ENCODE measurements at regions not wholly inside any gene's neighbourhood (a gene's known extent, or its start where the extent isn't known, plus 50 kb on each side); places are given as distances from the start of the nearest gene placed in this dataset.
"Not testable (repeated sequence)": the region's sequence is repeated elsewhere in the genome, so short reads cannot be mapped to it uniquely, and the experiment has no call there.

DNA sequence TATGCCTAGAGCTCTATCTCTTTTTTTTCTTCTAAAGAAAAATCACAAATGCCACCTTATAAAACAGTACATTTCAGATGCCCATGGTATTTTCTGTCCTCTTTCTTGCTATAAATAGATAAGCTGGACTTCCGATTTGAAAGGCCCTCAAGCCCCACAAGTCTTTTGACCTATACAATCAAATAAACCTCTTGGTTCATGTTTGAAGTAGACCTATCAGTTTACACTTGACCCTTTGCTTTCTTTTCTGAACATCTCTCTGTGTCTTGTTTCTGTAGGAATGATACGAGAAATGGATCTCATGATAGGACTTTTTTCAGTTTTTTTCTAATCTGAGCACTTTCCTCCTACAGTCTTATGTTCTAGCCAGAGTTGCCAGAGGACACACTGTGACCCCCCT lies 327.2 kb downstream of the SOX9 start:
- DNase-seq (ENCODE audit: low read depth in 2 of 2): no peak

DNA sequence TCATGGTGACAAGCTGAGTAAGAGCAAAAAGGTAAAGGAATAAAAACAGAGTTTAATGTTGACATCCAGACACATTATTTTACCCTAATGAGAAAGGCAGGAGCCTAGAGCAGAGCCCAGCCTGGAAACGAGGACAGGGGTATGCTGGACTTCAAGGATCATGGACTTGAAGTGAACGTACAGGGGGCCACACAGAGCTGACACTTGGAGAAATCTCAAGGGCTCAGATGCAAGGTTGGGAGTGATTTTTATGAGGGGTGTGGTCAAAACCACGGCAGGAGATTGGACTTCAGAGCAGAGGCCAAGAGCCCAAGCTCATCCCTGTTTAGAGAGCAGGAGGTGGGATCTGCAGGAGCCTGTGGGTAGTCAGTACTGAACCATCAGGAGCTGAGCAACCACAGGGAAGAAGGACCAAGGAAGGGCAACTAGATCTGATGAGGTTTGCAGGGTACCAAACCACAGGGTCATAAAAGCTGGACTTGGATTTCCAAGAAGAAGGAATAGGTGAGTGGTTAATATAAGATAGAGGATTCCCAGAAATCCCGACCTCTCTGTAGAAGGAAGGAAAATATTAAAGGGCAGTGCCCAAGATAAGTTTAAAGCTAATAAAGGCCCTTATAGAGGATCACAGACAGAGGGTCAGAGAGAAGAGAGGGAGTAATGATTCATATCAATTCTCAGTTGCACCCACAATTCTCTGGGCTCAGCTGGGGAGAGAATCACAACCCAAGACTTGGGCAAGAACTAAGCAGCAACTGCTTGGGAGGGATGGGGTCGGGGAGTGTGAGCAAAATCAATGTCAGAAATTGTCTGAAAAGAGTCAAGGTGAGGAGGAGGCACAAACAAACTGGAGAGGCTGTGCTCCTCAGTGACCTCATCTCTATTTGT lies 331.7 kb downstream of the SOX9 start:
- no peak for DNase-seq (ENCODE audit: low read depth in 2 of 2)

DNA sequence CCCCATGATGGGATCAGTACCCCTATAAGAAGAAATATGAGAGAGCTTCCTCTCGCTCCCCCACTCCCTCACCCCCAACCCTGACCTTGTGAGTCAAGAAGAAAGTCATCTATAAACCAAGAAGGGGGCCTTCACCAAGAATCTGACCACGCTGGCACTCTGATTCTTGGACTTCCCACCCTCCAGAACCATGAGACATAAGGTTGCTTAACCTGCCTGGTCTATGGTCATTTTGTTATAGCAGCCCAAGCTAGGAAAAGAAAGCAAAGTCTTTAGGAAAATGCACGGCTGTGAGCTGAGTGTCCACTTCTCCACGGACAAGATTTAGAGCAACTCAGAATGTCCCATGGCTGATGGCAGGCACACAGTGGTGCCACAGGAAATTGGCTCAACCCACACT lies 333.5 kb downstream of the SOX9 start:
- no peak for DNase-seq (ENCODE audit: low read depth in 2 of 2)

DNA sequence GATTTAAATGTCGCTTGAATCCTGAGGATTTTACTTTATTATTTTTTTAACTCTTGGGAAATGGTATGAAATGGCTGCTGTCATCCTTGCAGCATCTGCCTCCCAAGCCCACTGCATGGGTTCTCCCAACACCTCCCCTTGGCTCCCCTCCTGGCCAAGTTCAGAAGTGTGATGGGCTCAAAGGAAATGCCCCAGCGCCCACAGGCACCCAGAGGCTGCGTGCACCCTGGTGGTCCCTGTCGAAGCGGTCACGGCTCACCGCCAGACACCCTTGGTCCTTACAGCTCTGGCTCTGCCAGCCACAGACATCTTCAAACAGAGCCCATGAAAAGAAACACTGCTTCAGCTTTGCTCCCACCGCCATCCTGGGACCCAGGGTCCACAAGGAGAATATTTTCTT lies 334.7 kb downstream of the SOX9 start:
- no peak for DNase-seq (ENCODE audit: low read depth in 2 of 2)

DNA sequence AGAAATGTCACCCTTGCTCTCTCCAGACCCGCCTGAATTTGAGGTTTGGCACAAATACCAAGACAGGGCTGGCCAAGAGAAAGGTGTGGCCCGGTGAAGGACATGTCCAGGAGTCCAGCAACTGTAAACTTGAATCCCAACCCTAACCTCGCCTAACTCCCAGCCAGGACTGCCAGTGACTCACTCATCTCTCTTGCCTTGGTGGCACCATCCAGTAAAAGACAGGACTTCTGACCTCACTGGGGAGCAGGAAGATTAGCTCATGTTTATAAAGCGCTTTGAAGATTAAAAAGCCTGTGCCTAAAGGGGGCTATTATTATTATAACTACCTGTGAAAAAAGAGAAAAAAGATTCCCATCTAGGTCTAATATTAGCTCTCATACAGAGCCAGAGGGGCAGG lies 335.3 kb downstream of the SOX9 start:
- DNase-seq (ENCODE audit: low read depth in 2 of 2): no peak

DNA sequence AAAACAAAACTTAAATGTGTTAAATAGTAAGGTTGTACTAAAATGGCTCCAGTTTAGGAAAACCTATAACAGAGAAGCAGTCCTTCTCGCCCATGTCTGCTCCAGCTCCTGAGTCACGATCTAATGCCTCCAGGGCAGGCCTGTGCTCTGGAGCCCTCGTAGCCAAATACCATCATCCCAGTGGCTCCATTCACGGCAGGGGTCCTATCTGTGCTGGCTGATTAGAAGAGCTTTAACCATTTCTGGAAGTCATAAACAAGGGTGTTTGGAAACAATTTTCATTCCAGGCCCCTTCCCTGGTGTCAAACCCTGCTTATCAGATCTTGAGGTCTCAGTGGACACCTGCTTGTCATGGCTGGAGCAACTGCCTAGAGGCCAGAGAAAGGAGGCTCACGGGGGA lies 336.9 kb downstream of the SOX9 start:
- no peak for DNase-seq (ENCODE audit: low read depth in 2 of 2)

DNA sequence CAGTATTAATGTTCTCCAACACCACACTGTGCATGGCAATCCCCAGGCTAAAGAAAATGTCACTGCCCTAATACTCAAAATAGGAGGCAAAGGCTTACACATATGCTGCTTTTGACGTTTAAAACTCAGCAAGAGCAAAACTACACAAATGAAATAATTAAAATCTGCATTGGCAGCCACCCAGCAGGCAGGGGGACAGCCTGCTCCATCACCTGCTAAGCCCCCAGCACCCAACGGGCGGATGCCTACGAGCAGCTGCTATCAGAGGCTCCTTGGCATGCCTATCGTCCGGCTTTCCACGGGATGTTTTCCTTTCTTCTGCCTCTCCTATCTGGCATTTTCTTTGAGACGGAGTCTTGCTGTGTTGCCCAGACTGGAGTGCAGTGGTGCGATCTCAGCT lies 337.5 kb downstream of the SOX9 start:
- DNase-seq (ENCODE audit: low read depth in 2 of 2): no peak

DNA sequence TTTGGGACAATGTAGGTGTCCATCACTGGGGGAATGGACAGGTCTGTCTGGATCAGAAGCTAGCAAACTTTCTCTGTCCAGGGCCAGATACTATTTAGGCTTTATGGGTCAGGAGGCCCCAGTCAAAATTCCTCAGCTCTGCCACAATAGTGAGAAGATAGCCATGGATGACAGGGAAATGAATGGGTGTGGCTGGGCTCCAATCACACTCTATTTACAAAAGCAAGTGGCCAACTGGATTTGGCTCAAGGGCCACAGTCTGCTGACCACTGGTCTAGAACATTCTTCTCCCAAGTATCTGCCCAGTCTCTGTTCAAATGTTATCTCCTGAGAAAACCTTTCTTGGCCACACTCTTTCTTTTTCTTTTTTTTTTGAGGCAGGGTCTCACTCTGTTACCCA lies 339.9 kb downstream of the SOX9 start:
- no peak for DNase-seq (ENCODE audit: low read depth in 2 of 2)

DNA sequence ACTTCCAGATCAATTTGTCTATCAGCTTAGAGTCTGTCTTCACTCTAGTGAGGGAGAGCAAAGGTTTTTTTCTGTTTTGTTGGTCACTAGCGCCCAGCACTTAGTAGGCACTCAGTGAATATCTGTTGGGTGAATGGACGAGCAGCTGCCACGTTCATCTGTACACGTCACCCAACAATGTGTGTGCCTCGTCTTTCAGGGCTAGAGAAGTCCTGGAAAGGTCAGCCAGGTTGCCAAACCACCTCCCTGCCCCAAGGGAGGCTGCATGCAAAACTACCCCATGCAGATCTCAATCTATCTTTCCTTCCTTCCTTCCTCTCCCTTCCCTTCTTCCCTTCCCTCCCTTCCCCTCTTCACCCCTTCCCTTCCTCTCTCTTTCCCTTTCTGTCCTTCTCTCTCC lies 340.9 kb downstream of the SOX9 start:
- DNase-seq (ENCODE audit: low read depth in 2 of 2): no peak

DNA sequence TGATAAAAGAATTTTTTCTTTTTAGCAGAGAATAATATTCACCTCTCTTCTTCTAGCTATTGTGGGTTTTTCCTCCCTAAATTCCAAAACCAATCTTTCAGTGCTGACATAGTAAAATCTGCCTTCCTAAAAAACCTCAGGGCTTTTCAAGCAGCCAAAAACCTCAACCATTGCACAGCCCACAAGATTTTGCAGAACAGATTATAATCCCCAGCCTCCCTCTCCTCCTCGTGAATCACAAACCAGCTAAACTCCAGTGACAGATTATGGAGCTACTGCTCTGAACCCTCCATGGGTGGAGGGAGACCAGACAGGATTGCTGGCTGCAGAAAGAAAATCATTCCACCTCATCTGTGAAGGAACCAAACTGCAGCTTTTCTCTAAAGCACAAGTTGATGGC lies 341.6 kb downstream of the SOX9 start:
- DNase-seq (ENCODE audit: low read depth in 2 of 2): no peak

DNA sequence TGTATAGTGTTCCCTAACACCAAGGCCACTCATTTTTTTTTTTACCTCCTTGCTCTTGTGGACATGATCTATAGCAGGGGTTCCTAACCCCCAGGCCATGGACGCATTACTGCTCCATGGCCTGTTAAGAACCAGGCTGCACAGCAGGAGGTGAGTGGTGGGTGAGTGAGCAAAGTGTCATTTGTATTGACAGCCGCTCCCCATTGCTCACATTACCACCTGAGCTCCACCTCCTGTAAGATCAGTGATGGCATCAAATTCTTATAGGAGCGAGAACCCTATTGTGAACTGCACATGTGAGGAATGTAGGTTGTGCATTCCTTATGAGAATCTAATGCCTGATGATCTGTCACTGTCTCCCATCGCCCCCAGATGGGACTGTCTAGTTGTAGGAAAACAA lies 342.0 kb downstream of the SOX9 start:
- no peak for DNase-seq (ENCODE audit: low read depth in 2 of 2)

DNA sequence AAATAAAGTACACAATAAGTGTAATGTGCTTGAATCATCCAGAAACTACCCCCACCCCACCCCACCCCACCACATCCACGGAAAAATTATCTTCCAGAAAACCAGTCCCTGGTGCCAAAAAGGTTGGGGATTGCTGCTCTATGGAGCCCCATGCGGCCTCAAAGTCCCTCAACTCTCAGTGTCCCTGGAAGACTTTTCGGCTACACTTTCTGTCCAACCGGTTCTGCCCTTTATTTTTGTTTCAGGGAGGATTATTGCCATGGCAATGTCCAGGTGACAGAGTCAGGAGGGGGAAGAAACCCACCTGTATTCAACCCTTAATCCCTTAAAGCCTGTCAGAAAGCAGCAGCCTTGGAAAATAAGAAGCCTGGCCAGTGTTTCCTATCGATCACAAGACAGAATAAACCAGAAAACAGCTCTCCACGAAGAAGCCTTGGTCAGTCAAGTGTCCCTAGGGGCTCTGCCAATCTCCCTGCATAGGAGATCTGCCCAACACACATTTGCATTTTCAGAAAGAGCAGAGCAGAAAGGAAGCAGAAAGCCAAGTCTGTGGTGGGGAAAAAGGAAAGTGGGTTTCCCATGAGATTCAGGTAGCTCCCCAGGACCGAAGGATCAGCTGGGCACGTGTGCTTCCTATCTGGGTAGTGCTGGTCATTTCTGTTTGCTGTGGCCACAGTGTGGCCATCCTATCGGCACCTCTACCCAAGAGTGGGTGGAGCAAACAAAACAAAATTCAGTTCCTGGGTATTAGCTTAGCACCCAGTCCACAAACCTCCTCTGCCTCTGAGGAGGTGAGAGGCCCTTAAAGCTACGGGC lies 342.7 kb downstream of the SOX9 start:
- DNase-seq (ENCODE audit: low read depth in 2 of 2): no peak

DNA sequence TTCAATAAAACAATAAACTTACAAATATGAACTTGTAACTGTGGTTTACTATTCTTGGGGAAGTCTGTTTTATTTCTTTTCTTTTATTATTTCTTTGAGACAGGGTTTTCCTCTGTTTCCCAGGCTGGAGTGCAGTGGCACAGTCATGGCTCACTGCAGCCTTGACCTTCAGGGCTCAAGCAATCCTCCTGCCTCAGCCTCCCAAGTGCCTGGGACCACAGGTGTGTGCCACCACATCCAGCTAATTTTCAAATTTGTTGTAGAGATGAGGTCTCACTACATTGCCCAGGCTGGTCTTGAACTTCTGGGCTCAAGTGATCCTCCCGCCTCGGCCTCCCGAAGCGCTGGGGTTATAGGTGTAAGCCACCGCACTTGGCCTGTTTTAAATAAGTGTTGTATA lies 343.4 kb downstream of the SOX9 start:
- not testable (repeated sequence) for DNase-seq (ENCODE audit: low read depth in 2 of 2)

DNA sequence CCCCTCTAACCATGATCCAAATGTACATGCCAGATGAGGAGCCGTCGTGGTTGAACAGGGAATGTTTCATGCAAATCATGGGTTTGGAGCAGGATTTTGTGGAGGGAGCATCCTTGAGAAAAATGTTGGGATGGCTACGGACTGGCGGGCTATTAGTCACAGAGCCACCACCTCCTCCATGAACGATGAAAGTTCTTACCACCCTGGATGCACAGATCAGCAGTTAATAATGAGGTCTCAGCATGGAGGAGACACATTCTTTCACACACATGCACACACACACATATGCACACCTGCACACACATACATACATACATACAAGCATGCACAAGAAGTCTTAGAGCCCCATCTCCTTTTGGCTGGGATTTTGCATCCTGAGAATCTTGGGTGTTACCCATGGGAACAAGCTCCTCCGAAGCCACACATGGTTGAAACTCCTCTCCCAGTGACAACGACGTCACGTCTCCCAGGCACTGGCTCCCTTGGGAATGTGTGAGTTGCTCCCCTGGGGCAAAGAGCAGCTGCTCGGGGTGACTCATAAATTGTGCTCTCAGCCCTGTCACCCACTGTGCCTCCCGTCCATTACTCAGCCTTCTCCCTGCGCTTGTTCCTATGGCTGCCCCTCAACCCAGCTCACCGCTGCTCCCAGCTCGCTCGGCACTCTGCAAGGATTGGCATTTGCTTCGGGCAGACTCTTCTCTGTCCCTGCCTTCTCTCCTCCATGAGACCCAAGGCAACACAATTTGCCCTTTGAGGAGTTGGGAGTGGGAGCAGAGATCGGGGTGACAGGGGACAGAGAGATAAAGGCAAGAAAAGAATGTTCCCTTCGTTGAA lies 344.6 kb downstream of the SOX9 start:
- DNase-seq (ENCODE audit: low read depth in 2 of 2): no peak

DNA sequence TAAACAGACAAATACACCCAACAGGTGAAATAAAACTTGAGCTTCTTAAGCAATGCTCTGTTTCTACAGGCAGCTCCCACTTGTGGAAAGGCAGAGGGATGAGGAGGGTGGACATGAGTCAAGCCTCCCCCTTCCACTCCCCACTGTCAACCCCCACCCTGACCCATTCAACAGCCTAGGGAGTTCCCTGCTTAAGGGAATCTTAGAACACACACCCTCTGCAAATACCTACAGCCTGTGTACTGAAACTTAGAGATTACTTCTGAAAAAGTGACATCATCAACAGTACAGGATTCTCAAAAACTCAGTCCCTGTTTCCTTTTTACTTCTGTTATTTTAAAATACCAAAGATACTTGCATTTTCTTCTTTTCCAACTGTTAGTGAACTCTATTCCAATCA lies 345.4 kb downstream of the SOX9 start:
- DNase-seq (ENCODE audit: low read depth in 2 of 2): no peak

DNA sequence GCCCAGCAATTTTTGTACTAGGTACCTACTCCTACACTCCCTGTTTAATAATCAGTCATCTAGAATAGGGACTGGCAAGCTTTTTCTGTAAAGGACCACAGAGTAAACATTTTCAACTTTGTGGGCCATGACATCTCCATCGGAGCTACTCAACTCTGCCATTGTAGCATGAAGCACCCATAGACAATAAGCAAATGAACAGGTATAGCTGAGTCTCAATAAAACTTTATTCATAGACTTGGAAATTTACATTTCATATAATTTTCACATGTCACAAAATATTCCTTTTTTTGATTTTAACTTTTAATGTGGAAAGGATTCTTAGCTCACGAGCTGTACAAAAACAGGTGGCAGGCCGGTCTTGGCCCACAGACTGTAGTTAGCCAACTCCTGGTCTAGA lies 345.8 kb downstream of the SOX9 start:
- no peak for DNase-seq (ENCODE audit: low read depth in 2 of 2)

DNA sequence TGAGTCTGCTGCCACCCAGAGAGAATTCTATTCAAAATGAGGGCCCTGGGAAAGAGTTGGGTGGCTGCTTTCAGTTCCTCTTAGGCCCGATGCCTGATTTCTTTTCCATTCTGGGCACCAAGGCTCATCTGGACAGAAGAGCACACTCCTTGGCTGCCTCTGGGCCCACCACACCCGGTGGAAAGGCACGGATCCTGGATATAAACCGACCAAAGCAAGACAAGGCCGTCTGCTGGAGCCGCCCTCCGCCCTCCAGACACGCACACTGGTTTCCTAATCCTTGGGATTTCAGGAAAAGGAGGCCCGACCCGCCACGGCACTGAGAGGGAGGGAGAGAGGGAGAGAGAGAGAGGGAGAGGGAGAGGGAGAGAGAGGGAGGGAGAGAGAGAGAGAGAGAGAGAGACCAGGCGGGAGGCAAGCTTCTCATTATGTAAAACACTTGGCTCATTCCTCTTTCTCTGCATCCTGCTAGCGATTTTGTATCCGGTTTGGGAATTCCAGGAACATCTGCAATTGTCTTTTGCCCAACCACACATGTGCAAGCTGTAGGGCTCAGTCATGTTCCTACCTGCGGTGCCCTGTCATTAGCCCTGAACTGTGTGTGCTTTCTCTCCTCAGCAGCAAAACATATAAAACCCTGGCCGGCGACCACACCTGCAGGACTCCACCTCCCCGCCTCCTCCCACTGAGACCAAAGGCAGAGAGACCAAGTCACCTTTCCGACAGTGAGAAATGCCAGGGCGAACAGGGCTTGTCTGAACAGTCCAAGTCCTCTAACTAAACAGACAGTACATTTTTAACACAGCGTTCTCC lies 347.2 kb downstream of the SOX9 start:
- DNase-seq (ENCODE audit: low read depth in 2 of 2): no peak

DNA sequence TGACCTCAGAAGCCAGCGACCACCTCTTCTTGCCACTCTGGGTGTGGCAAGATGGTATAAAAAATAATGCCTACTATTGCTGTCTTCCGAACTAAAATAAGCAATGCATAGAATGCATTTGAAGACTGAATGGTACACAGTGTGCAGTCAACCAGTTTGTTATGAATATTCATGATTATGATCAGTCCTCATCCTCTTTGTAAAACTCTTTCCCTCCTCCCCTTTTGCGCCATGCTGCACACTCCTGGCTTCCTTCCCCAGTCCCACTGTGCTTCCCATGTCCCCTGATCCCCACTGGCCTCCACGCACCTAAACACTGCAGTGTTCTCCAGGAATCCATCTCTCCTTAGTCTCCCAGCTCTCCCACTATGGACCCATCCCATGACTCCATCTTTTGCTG lies 348.0 kb downstream of the SOX9 start:
- no peak for DNase-seq (ENCODE audit: low read depth in 2 of 2)

DNA sequence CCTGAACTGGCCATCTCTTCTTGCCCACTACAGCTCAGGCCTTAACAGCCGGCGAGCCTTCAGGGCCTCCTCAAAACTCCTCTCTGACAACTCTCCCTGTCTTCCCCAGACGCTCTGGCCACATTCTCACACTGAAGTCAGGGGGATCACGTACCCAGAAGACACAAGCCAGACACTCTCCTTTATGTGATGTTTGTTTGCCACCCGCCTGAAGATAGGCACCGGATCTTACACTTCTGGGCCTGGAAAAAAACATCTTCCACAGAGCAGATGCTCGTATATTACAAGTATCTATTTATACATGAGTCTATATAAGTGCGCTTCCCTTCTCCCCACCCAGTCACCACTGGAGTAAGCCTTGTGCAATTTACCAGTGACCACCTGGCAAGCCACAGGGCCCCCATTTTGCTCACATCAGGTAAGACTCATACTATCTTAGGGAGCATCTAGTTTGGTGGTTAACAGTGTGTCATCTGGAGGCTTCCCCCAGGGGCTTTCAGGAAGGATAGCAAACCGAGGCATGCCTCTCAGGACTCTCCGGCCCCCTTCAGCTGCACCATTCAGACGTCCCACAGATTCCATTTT lies 349.4 kb downstream of the SOX9 start:
- no peak for DNase-seq (ENCODE audit: low read depth in 2 of 2)

DNA sequence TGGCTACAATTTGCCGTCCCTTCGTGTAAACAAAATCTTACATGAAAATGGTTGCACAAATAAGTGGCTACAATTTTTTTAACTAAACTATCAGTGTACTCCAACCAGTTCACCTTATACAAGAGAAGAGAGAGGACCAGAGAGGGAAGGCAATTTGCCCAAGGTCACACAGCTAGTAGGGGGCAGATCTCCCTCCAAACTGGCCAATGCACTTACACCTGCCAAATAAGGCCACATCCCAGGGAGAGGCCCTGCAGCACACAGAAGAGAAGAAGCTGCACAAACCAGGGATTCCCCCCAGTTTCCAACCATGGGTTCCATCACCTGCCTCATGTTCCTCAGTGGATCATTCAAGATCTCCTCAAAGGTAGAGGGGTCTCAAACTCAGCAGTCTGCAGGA lies 349.9 kb downstream of the SOX9 start:
- no peak for DNase-seq (ENCODE audit: low read depth in 2 of 2)

DNA sequence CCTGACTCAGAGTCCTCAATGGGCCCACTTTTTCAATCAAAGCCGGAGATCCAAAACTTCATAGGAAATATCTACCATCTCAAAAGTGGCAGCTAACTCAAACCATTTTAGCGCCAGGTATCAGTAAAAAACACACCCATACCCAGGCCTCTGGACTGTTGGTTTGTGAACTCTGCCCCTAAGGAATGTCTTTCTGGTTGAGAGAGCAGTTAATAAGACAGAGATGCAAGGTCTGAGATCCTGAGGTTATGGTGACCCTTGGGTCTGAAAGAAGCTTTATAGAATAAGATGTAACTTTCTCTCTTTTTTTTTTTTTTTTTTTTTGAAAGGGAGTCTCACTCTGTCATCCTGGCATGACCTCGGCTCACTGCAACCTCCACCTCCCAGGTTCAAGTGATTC lies 350.5 kb downstream of the SOX9 start:
- no peak for DNase-seq (ENCODE audit: low read depth in 2 of 2)
